SKM-1 treated with dmso at 0.1 percent for 144 hours (cell line): ENCODE measurements at regions not wholly inside any gene's neighbourhood (a gene's known extent, or its start where the extent isn't known, plus 50 kb on each side); places are given as distances from the start of the nearest gene placed in this dataset.
"Not testable (repeated sequence)": the region's sequence is repeated elsewhere in the genome, so short reads cannot be mapped to it uniquely, and the experiment has no call there.

Source experiments
- DNase-seq: peaks from one replicate; lab custom pipeline; 2025; ENCODE audit not compliant: unreplicated experiment; lab: John Stamatoyannopoulos, UW

- DNase-seq = no peak
Measured at GRCh38 chr4:179164267-179164999, 1722.2 kb upstream of the AGA start.

GRCh38 chr4:179165000-179165738 lies 1722.9 kb upstream of the AGA start:
- no peak for DNase-seq

GRCh38 chr4:179165862-179166261 lies 1723.6 kb upstream of the AGA start:
- no peak for DNase-seq

- not testable (repeated sequence) for DNase-seq
Measured at GRCh38 chr4:179170308-179170707, 1728.1 kb upstream of the AGA start.

GRCh38 chr4:179182741-179183140 lies 1740.5 kb upstream of the AGA start:
- DNase-seq = no peak

GRCh38 chr4:179195887-179196286 lies 1753.7 kb upstream of the AGA start:
- no peak for DNase-seq

GRCh38 chr4:179196511-179196910 lies 1754.3 kb upstream of the AGA start:
- DNase-seq = no peak

- no peak for DNase-seq
Measured at GRCh38 chr4:179200681-179201080, 1758.4 kb upstream of the AGA start.

- DNase-seq = no peak
Measured at GRCh38 chr4:179225594-179225993, 1783.4 kb upstream of the AGA start.

- DNase-seq = no peak
Measured at GRCh38 chr4:179248821-179249220, 1806.6 kb upstream of the AGA start.

GRCh38 chr4:179268791-179269190 lies 1826.6 kb upstream of the AGA start:
- no peak for DNase-seq

- DNase-seq = no peak
Measured at GRCh38 chr4:179272282-179272681, 1830.0 kb upstream of the AGA start.

GRCh38 chr4:179278647-179279046 lies 1836.4 kb upstream of the AGA start:
- DNase-seq = no peak

- no peak for DNase-seq
Measured at GRCh38 chr4:179285696-179286095, 1843.5 kb upstream of the AGA start.

GRCh38 chr4:179291657-179292056 lies 1849.4 kb upstream of the AGA start:
- DNase-seq = no peak

- DNase-seq = no peak
Measured at GRCh38 chr4:179292468-179292867, 1850.2 kb upstream of the AGA start.

GRCh38 chr4:179307297-179308136 lies 1865.3 kb upstream of the AGA start:
- DNase-seq = peak; percentile 45

- no peak for DNase-seq
Measured at GRCh38 chr4:179313823-179314222, 1871.6 kb upstream of the AGA start.

- no peak for DNase-seq
Measured at GRCh38 chr4:179325181-179325580, 1882.9 kb upstream of the AGA start.

GRCh38 chr4:179328627-179329026 lies 1886.4 kb upstream of the AGA start:
- DNase-seq = no peak

- DNase-seq = no peak
Measured at GRCh38 chr4:179331362-179331761, 1889.1 kb upstream of the AGA start.

- no peak for DNase-seq
Measured at GRCh38 chr4:179344861-179345260, 1902.6 kb upstream of the AGA start.
